Vagina (tissue), 2 donors: ENCODE measurements at regions not wholly inside any gene's neighbourhood (a gene's known extent, or its start where the extent isn't known, plus 50 kb on each side); places are given as distances from the start of the nearest gene placed in this dataset.

Source experiments
- CTCF ChIP-seq, 3 experiments: fragments of 450-650 bp in 2 of 3; fragments of 200-600 bp in 1 of 3; sonication (generic) in 1 of 3; IDR thresholded peaks; one replicate each; pipeline ENCODE4 v1.5.1; 2017 to 2019; ENCODE audit warnings: antibody characterized with exemption in 3 of 3, mild to moderate bottlenecking in 2 of 3, moderate library complexity in 2 of 3
- POLR2AphosphoS5 ChIP-seq, 2 donors: sonication (generic); formaldehyde crosslinking; IDR thresholded peaks; one replicate each; pipeline ENCODE4 v1.9.0; 2017; ENCODE audit warnings: antibody characterized with exemption in 2 of 2, mild to moderate bottlenecking in 2 of 2, low read depth in 1 of 2; ENCODE audit not compliant: insufficient read depth in 1 of 2

DNA sequence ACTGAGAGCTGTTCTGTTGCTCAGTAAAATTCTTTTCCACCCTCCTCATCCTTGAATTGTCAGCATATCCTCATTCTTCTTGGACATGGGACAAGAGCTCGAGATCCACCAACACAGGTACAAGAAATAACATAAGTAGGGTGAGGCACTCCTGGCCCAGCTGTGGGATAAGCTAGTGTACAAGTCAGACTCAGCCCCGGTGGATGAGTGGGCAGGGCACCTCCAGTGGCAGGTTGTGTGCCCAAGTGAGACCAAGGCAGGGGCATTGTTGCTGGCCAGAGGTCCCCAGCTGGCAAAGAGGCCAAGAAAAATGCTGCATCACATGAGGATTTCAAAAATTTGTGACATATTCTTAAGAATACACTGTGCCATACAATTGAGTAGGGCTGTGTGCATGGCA lies 402.0 kb upstream of the ZWINT start:
- TF ChIP-seq CTCF (IDR thresholded peaks at IDR 0.05), result no peak
- TF ChIP-seq POLR2AphosphoS5 (IDR thresholded peaks at IDR 0.05; ENCODE audit: insufficient read depth in 1 of 2, low read depth in 1 of 2), result no peak
